Activated T-cell treated with anti-CD3 and anti-CD28 coated beads, Interleukin-2, amount 50 U/mL, for 72 hours (primary cell): ENCODE measurements at regions not wholly inside any gene's neighbourhood (a gene's known extent, or its start where the extent isn't known, plus 50 kb on each side); places are given as distances from the start of the nearest gene placed in this dataset.
A peak's percentile ranks its signal among the peaks of the same experiment; 100 is the strongest.

Experiments
- ATAC-seq, 2 donors: fragments of 150-1000 bp; cut with Tn5 transposase; replicated peaks in 1 of 2; 2 replicates each; pipeline ENCODE4 v1.10.0; 2021; ENCODE audit warnings: moderate library complexity in 2 of 2, mild to moderate bottlenecking in 1 of 2
- DNase-seq, 2 donors: peaks; one replicate each; pipeline ENCODE4 v3.0.0; 2021 to 2022; ENCODE audit warnings: mixed read lengths in 1 of 2
- H3K27ac Mint-ChIP-seq: one replicate; pipeline ENCODE4 v1.8.0; 2022; ENCODE audit warnings: mild to moderate bottlenecking, moderate library complexity, mixed read lengths
- H3K27me3 Mint-ChIP-seq: one replicate; pipeline ENCODE4 v1.8.0; 2022; ENCODE audit warnings: low read depth, mixed read lengths
- H3K36me3 Mint-ChIP-seq, 2 donors: one replicate each; pipeline ENCODE4 v1.8.0; 2022; ENCODE audit warnings: mixed read lengths in 2 of 2, mild to moderate bottlenecking in 1 of 2; ENCODE audit not compliant: insufficient read depth in 2 of 2
- H3K4me1 Mint-ChIP-seq: one replicate; pipeline ENCODE4 v1.8.0; 2022; ENCODE audit warnings: low read depth, mixed read lengths
- H3K4me3 Mint-ChIP-seq, 2 donors: one replicate each; pipeline ENCODE4 v1.8.0; 2022; ENCODE audit warnings: mild to moderate bottlenecking in 2 of 2, mixed read lengths in 2 of 2, moderate library complexity in 2 of 2
- H3K9me3 Mint-ChIP-seq, 2 donors: one replicate each; pipeline ENCODE4 v1.8.0; 2022; ENCODE audit warnings: mixed read lengths in 2 of 2

DNA sequence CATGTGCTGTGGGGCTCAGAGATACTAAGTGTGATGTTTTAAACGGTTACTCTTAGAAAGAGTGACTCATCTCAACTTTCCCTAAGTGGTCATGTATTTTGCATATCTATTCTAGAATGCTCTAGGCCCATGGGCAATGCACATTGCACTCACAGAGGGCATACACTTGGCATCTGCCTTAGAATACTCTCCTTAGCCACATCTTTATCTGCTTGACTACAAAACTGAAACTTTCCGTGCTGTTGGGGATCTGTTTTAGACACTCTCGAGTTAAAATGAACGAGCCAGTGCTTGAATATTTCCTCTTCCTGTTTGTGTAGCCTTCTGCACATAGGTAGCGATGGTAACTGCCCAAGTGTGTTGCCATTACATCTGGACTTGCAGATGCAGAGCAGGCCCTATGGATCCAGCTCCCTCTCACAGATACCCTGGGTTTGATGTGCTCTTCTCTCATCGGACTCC is 180.5 kb downstream of the CAND1 start:
- Mint-ChIP-seq H3K4me3 (peak overlapping the region; percentile 10 to 40), H3K27me3 (peaks cover 51% of the 10 kb centered on the region), H3K27ac (no peak overlapping the region), H3K4me1 (peaks cover 67% of the 10 kb centered on the region), H3K36me3 (peaks cover 3 to 11% of the 10 kb centered on the region in 2 donors), H3K9me3 (no peaks in the 10 kb centered on the region)
- ATAC-seq (peak; percentile 89 to 93), DNase-seq (peak; percentile 25 to 52)

GRCh38 chr12:67450441-67450840 is 181.3 kb downstream of the CAND1 start:
- ATAC-seq (no peak), DNase-seq (no peak)
- H3K4me3 Mint-ChIP-seq: peak overlapping the region; percentile 22 to 40
- H3K9me3 Mint-ChIP-seq: no peaks in the 10 kb centered on the region
- H3K36me3 Mint-ChIP-seq: peaks cover 3 to 11% of the 10 kb centered on the region in 2 donors
- peaks cover 49% of the 10 kb centered on the region for H3K27me3 Mint-ChIP-seq
- no peak overlapping the region for H3K27ac Mint-ChIP-seq
- H3K4me1 Mint-ChIP-seq: peaks cover 67% of the 10 kb centered on the region

GRCh38 chr12:67451206-67451605 is 182.0 kb downstream of the CAND1 start:
- Mint-ChIP-seq H3K27ac (no peak overlapping the region), H3K27me3 (peaks cover 56% of the 10 kb centered on the region), H3K36me3 (peaks cover 3 to 11% of the 10 kb centered on the region in 2 donors), H3K9me3 (no peaks in the 10 kb centered on the region), H3K4me1 (peaks cover 60% of the 10 kb centered on the region), H3K4me3 (no peak overlapping the region)
- ATAC-seq: no peak
- DNase-seq: no peak

DNA sequence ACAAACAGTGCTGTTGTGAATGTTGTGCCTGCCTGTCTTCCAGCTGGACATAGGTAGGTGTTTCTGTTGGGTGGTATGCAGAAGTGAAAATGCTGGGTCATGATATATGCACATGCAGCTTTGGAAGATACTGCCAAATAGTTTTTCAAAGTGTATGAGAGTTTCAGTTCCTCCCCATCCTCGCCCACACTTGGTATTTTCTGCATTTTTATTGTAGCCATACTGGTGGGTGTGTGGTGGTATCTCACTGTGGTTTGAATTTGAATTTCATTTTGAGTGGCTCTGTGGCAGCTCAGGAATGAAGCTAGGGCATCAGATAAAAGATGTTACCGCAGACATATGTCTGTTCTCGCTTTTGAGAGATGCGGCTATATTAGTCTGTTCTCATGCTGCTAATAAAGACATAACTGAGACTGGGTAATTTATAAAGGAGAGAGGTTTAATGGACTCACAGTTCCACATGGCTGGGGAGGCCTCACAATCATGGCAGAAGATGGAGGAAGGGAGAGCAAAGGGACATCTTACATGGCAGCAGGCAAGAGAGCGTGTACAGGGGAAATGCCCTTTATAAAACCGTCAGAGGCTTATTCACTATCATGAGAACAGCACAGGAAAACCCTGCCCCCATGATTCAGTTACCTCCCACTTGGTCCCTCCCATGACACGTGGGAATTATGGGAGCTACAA is 183.1 kb downstream of the CAND1 start:
- peaks cover 58% of the 10 kb centered on the region for H3K27me3 Mint-ChIP-seq
- peak overlapping the region; percentile 53 to 70 for H3K4me3 Mint-ChIP-seq
- peak; percentile 39 to 48 for DNase-seq
- peaks cover 3 to 11% of the 10 kb centered on the region in 2 donors for H3K36me3 Mint-ChIP-seq
- no peaks in the 10 kb centered on the region for H3K9me3 Mint-ChIP-seq
- ATAC-seq: peak; percentile 67 to 72
- peaks cover 50% of the 10 kb centered on the region for H3K4me1 Mint-ChIP-seq
- peak overlapping the region; percentile 7 for H3K27ac Mint-ChIP-seq

DNA sequence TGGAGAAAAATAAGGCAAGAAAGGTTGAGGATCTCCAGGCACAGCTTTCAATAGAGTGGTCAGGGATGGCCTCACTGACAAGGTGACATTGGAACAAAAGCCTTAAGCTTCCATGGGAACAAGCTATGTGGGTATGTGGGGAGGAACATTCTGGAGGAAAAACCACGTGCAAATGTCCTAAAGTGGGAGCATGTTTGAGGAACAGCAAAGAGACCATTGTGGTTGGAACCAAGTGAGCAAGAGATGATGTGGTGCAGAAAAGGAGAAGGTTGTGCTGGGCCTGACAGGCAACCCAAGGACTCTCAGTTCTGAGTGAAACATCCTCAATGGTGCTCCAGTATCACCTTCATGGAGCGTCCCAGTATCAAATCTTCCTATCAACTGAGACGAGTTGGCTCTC is 184.0 kb downstream of the CAND1 start:
- Mint-ChIP-seq H3K4me1 (peaks cover 45% of the 10 kb centered on the region), H3K27me3 (peaks cover 55% of the 10 kb centered on the region), H3K9me3 (no peaks in the 10 kb centered on the region), H3K27ac (no peak overlapping the region), H3K36me3 (peaks cover 3 to 11% of the 10 kb centered on the region in 2 donors), H3K4me3 (no peak overlapping the region)
- no peak for ATAC-seq
- DNase-seq: no peak

GRCh38 chr12:67455236-67455635 is 186.1 kb downstream of the CAND1 start:
- Mint-ChIP-seq H3K27me3 (peaks cover 48% of the 10 kb centered on the region), H3K4me1 (peaks cover 27% of the 10 kb centered on the region), H3K9me3 (no peaks in the 10 kb centered on the region), H3K4me3 (no peak overlapping the region), H3K36me3 (peaks cover 3 to 7% of the 10 kb centered on the region in 2 donors), H3K27ac (no peak overlapping the region)
- ATAC-seq (no peak), DNase-seq (no peak)

DNA sequence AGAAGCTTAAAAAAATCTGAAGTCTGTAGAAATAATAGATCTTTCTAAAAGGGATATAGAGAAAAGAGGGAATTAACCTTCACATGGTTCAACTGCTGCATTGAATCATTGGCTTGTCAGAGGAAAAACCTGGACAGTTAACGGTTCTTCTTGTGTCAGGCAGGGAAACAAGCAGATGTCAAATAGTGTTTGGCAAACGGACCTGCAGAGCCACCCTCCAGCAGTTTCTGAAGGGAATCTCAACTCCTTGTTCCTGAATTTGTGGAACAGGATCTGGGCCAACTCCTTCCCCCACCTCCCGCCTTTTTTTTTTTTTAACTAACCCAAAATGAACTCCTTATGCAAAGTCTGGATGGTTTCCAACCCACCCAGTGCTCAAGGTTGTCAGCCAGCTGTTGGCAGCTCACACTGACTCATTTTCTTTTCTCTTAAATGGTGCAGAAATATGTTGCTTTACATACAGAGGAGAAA is 187.3 kb downstream of the CAND1 start:
- ATAC-seq (no peak), DNase-seq (no peak)
- Mint-ChIP-seq H3K4me1 (peaks cover 16% of the 10 kb centered on the region), H3K9me3 (no peaks in the 10 kb centered on the region), H3K4me3 (no peak overlapping the region), H3K36me3 (peaks cover 0 to 3% of the 10 kb centered on the region in 2 donors), H3K27me3 (peaks cover 41% of the 10 kb centered on the region), H3K27ac (no peak overlapping the region)

- Mint-ChIP-seq H3K27me3 (peaks cover 41% of the 10 kb centered on the region), H3K9me3 (no peaks in the 10 kb centered on the region), H3K27ac (no peak overlapping the region), H3K4me3 (no peak overlapping the region), H3K36me3 (peaks cover 0 to 3% of the 10 kb centered on the region in 2 donors), H3K4me1 (peaks cover 12% of the 10 kb centered on the region)
- ATAC-seq (no peak), DNase-seq (no peak)
Measured at GRCh38 chr12:67457136-67457535, 188.0 kb downstream of the CAND1 start.

GRCh38 chr12:67457778-67458665 is 188.9 kb downstream of the CAND1 start:
- peaks cover 3% of the 10 kb centered on the region for H3K4me1 Mint-ChIP-seq
- no peaks in the 10 kb centered on the region for H3K36me3 Mint-ChIP-seq
- no peak for ATAC-seq
- H3K27me3 Mint-ChIP-seq: peaks cover 39% of the 10 kb centered on the region
- H3K4me3 Mint-ChIP-seq: no peak overlapping the region
- no peaks in the 10 kb centered on the region for H3K9me3 Mint-ChIP-seq
- no peak for DNase-seq
- no peak overlapping the region for H3K27ac Mint-ChIP-seq

- Mint-ChIP-seq H3K4me3 (no peak overlapping the region), H3K36me3 (no peaks in the 10 kb centered on the region), H3K9me3 (no peaks in the 10 kb centered on the region), H3K4me1 (no peaks in the 10 kb centered on the region), H3K27me3 (peaks cover 29% of the 10 kb centered on the region), H3K27ac (no peak overlapping the region)
- DNase-seq (no peak), ATAC-seq (no peak)
Measured at GRCh38 chr12:67459173-67459572, 189.4 kb upstream of the DYRK2 start.

DNA sequence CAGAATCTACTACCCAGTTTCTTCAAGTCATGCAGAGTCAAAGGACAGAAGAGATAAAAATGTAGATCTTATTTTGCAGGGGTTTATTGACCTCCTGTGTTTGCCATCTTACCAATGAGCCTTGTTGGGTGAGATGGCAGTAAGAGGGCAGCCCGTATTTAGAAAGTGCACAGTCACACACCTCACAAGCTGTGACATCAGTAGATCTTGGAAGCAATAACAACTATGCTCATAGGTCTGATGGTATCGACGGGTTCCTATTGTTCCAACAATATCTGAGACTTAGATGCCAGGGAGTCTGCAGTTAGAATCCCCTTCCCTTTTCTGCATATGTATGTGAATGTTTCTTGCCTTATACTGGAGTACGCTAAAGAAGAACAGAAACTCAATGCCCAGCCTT is 189.0 kb upstream of the DYRK2 start:
- no peak overlapping the region for H3K27ac Mint-ChIP-seq
- ATAC-seq: no peak

GRCh38 chr12:67460388-67460787 is 188.2 kb upstream of the DYRK2 start:
- peaks cover 0 to 2% of the 10 kb centered on the region in 2 donors for H3K9me3 Mint-ChIP-seq
- H3K4me3 Mint-ChIP-seq: no peak overlapping the region
- DNase-seq: no peak
- no peaks in the 10 kb centered on the region for H3K36me3 Mint-ChIP-seq
- ATAC-seq: no peak
- H3K27me3 Mint-ChIP-seq: peaks cover 22% of the 10 kb centered on the region
- H3K4me1 Mint-ChIP-seq: no peaks in the 10 kb centered on the region
- H3K27ac Mint-ChIP-seq: no peak overlapping the region

More for the DNA sequence above, 189.0 kb upstream of the DYRK2 start:
- no peak overlapping the region for H3K4me3 Mint-ChIP-seq
- H3K36me3 Mint-ChIP-seq: no peaks in the 10 kb centered on the region
- H3K4me1 Mint-ChIP-seq: no peaks in the 10 kb centered on the region
- no peaks in the 10 kb centered on the region for H3K9me3 Mint-ChIP-seq
- DNase-seq: no peak
- H3K27me3 Mint-ChIP-seq: peaks cover 25% of the 10 kb centered on the region

DNA sequence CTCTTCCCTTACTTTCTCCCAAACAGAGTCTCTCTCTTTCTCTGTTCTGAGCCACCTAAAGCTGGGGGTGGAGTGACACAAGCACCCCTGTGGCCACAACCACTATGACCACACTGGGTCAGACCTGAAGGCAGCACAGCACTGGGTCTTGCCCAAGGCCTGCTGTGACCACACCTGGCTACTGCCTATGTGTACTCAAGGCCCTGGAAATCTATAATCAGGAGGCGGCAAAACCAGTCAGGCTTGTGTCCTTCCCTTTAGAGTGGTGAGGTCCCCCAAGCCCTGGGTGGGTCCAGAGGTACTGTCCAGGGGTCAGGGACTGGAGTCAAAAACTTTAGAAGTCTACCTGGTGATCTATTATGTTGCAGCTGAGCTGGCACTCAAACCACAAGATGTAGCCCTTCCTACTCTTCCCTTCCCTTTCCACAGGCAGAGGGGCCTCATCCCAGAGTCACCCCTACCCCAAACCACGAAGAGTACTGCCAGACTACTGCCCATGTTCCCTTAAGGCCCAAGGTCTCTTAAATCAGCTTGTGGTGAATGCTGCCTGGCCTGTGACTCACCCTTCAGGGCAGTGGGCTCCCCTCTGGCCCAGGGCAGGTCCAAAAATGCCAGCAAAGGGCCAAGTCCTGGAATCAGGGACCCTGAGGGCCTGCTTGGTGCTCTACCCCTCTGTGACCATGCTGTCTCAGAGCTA is 179.8 kb upstream of the DYRK2 start:
- Mint-ChIP-seq H3K27ac (no peak overlapping the region), H3K9me3 (peaks cover 8 to 9% of the 10 kb centered on the region in 2 donors), H3K36me3 (peaks cover 3 to 5% of the 10 kb centered on the region in 2 donors), H3K4me3 (no peak overlapping the region), H3K27me3 (peaks cover 6% of the 10 kb centered on the region), H3K4me1 (peaks cover 3% of the 10 kb centered on the region)
- no peak for DNase-seq
- no peak for ATAC-seq
